BJ (cell line): ENCODE measurements at regions not wholly inside any gene's neighbourhood (a gene's known extent, or its start where the extent isn't known, plus 50 kb on each side); places are given as distances from the start of the nearest gene placed in this dataset.
"Not testable (repeated sequence)": the region's sequence is repeated elsewhere in the genome, so short reads cannot be mapped to it uniquely, and the experiment has no call there.

Experiments used
- CTCF ChIA-PET: fragments of 350-600 bp; formaldehyde crosslinking; extraction: SDS; loops from one replicate; lab custom pipeline; 2021; ENCODE audit warnings: antibody characterized with exemption, inconsistent platforms; lab: Yijun Ruan, JAX
- POLR2A ChIA-PET: fragments of 300-600 bp; sonication (Branson Sonifier 250); formaldehyde crosslinking; extraction: SDS; loops from one replicate; lab custom pipeline; 2021; ENCODE audit warnings: antibody characterized with exemption; lab: Charles Lee
- DNase-seq: peaks from one replicate; pipeline ENCODE4 v3.0.0-alpha.2; 2011; ENCODE audit warnings: low read depth
- H3K27me3 ChIP-seq: 2 replicates; pipeline ENCODE4 v1.6.0; 2011; ENCODE audit warnings: low read length; ENCODE audit not compliant: control insufficient read depth, insufficient read depth
- H3K36me3 ChIP-seq: 2 replicates; pipeline ENCODE4 v1.5.1; 2011; ENCODE audit warnings: low read length; ENCODE audit not compliant: control insufficient read depth, insufficient read depth
- H3K4me3 ChIP-seq: 2 replicates; pipeline ENCODE4 v1.5.1; 2011; ENCODE audit warnings: low read depth, mild to moderate bottlenecking, control low read depth, low read length
- TF ChIP-seq, protein P1 (sequence below): IDR thresholded peaks from 2 replicates; pipeline ENCODE4 v1.5.1; 2011; ENCODE audit warnings: low read depth, mild to moderate bottlenecking, control low read depth, inconsistent platforms, low read length, moderate library complexity; ENCODE audit not compliant: insufficient read depth

DNA sequence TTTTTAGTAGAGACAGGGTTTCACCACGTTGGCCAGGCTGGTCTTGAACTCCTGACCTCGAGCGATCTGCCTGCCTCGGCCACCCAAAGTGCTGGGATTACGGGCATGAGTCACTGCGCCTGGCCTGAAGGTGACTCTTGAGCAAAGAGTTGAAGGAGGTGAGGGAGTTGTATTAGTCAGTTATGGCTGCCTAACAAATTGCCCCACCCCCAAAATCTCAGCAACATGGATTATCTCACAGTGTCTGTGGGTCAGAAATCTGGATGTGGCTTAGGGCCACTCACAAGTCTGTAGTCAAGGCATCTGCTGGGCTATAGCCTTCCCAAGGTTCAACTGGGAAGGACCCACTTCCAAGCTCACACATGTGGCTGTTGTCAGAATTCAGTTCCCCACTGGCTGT is 52.8 kb upstream of the ADGRE5 start:
- ChIA-PET POLR2A (no interaction called here), CTCF (no interaction called here)
- H3K4me3 ChIP-seq: no peak overlapping the region
- DNase-seq: no peak
- no peaks in the 10 kb centered on the region for H3K27me3 ChIP-seq
- TF ChIP-seq, protein P1, sequence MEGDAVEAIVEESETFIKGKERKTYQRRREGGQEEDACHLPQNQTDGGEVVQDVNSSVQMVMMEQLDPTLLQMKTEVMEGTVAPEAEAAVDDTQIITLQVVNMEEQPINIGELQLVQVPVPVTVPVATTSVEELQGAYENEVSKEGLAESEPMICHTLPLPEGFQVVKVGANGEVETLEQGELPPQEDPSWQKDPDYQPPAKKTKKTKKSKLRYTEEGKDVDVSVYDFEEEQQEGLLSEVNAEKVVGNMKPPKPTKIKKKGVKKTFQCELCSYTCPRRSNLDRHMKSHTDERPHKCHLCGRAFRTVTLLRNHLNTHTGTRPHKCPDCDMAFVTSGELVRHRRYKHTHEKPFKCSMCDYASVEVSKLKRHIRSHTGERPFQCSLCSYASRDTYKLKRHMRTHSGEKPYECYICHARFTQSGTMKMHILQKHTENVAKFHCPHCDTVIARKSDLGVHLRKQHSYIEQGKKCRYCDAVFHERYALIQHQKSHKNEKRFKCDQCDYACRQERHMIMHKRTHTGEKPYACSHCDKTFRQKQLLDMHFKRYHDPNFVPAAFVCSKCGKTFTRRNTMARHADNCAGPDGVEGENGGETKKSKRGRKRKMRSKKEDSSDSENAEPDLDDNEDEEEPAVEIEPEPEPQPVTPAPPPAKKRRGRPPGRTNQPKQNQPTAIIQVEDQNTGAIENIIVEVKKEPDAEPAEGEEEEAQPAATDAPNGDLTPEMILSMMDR: no peak
- H3K36me3 ChIP-seq: no peaks in the 10 kb centered on the region

DNA sequence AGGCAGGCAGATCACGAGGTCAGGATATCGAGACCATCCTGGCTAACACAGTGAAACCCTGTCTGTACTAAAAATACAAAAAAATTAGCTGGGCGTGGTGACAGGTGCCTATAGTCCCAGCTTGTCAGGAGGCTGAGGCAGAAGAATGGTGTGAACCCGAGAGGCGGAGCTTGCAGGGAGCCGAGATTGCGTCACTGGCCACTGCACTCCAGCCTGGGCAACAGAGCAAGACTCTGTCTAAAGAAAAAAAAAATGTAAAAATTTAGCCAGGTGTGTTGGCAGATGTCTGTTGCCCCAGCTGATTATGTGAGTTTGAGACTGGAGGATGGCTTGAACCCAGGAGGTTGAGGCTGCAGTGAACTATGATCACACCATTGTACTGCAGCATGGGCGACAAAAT is 54.2 kb upstream of the ADGRE5 start:
- H3K27me3 ChIP-seq, DNase-seq, H3K4me3 ChIP-seq, CTCF ChIA-PET, POLR2A ChIA-PET, H3K36me3 ChIP-seq: not testable (repeated sequence)

DNA sequence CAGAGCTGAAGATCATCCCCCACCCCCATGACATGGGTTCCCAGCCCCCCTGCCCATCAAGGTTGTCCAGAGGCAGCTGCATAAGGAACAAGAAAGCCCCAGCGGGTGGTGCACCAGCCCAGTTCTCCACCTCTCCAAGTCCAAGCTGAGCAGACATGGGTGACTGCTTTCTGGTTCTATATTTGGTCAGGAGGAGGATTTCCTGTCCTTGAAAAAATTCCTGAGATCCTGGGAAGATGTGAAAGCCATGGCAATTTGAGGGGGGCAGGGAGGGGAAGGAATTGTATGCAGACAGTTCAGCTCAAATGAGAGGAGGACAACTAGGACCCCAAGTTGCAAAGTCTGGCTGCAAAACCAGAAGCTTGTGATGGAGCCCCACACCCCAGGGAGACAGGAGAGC is 55.4 kb upstream of the ADGRE5 start:
- ChIA-PET CTCF (interaction anchor here (0.6 to 1.8 kb wide), 2 partner anchors 9 to 23 kb away, joined by 3 to 4 read pairs; no protein-coding TSS in a partner anchor), POLR2A (no interaction called here)
- TF ChIP-seq, protein P1: no peak
- H3K36me3 ChIP-seq: no peaks in the 10 kb centered on the region
- no peak for DNase-seq
- no peak overlapping the region for H3K4me3 ChIP-seq
- H3K27me3 ChIP-seq: no peaks in the 10 kb centered on the region

DNA sequence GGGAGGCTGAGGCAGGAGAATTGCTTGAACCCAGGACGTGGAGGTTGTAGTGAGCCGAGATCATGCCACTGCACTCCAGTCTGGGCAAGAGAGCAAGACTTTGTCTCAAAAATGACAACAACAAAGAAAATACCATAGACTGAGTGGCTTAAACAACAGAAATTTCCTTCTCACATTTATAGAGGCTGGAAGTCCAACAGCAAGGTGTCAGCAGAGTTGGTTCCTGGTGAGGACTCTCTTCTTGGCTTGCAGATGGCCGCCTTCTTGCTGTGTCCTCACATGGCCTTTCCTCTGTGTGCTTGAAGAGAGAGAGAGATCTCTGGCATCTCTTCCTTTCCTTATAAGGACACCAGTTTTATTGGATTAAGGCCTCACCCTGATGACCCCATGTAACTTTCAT is 56.1 kb upstream of the ADGRE5 start:
- no peaks in the 10 kb centered on the region for H3K27me3 ChIP-seq
- no peaks in the 10 kb centered on the region for H3K36me3 ChIP-seq
- DNase-seq: no peak
- no peak overlapping the region for H3K4me3 ChIP-seq
- CTCF ChIA-PET: interaction anchor here (1.8 kb wide), 1 partner anchor 23 kb away, joined by 4 read pairs; no protein-coding TSS in a partner anchor
- POLR2A ChIA-PET: no interaction called here
- TF ChIP-seq, protein P1: no peak

DNA sequence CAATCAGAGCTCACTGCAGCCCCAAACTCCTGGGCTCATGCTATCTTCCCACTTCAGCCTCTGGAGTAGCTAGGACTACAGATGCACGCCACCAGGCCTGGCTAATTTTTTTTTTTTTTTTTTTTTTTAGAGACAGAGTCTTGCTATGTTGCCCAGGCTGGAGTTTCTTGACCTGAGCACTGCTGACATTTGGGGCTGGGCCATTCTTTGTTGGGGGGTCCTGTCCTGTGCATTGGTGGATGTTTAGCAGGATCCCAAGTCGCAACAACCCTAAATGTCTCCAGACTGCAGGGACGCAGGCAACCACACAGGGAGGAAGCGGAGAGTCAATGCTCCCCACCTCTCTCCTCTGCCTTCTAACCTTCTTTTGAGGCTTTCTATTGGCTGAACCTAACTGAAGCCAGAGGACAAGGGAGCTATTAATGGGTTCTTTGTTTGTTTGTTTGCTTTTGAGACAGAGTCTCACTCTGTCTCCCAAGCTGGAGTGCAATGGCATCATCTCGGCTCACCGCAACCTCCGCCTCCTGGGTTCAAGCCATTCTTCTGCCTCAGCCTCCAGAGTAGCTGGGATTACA is 58.3 kb upstream of the ADGRE5 start:
- no peaks in the 10 kb centered on the region for H3K36me3 ChIP-seq
- TF ChIP-seq, protein P1: no peak
- H3K27me3 ChIP-seq: no peaks in the 10 kb centered on the region
- DNase-seq: no peak
- H3K4me3 ChIP-seq: no peak overlapping the region
- ChIA-PET CTCF (no interaction called here), POLR2A (no interaction called here)

DNA sequence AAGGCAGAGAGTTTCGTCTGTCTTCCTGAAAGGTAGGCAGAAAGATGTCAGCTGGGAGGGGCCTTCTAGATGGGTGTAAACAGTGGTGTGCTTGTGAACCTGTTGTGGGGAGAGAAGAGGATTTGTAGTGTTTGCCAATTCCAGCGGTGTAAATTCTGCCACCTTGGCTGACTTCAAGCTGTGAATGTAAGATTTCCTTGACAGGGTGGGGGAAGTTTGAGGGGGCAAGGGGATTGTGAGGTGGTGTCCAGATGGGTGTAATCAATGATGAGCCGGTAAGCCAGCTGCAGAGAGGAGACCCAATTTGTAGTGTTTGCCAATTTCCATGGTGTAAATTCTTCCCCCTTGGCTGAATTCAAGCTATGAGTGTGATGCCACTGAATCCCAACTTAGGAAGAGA is 61.0 kb upstream of the ADGRE5 start:
- Histone ChIP-seq H3K36me3 (no peaks in the 10 kb centered on the region), H3K27me3 (no peaks in the 10 kb centered on the region), H3K4me3 (no peak overlapping the region)
- POLR2A ChIA-PET: no interaction called here
- CTCF ChIA-PET: interaction anchor here (0.8 kb wide), 1 partner anchor 28 kb away, joined by 3 read pairs; no protein-coding TSS in a partner anchor
- no peak for DNase-seq
- TF ChIP-seq, protein P1: no peak

DNA sequence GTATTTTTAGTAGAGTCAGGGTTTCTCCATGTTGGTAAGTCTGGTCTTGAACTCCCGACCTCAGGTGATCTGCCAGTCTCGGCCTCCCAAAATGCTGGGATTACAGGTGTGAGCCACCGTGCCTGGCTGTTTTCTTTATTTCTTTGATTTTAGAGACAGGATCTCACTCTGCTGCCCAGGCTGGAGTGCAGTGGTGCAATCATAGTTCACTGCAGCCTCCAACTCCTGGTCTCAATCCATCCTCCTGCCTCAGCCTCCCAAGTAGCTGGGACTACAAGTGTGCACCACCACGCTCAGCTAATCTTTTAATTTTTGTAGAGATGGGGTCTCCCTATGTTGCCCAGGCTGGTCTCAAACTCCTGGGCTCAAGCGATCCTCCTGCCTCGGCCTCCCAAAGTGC is 61.5 kb upstream of the ADGRE5 start:
- H3K36me3 ChIP-seq, H3K4me3 ChIP-seq, H3K27me3 ChIP-seq, POLR2A ChIA-PET, DNase-seq: not testable (repeated sequence)
- CTCF ChIA-PET: interaction anchor here (0.8 to 1.3 kb wide), 2 partner anchors 11 to 29 kb away, joined by 3 to 5 read pairs; no protein-coding TSS in a partner anchor
